GM21529 (cell line): ENCODE measurements at regions not wholly inside any gene's neighbourhood (a gene's known extent, or its start where the extent isn't known, plus 50 kb on each side); places are given as distances from the start of the nearest gene placed in this dataset.

Source experiments
- ATAC-seq: cut with Tn5 transposase; IDR thresholded peaks from one replicate; pipeline ENCODE4 v1.9.1; 2021; ENCODE audit not compliant: unreplicated experiment

- no peak for ATAC-seq
Measured at GRCh38 chr11:128116447-128116846, 470.9 kb downstream of the ETS1 start.

DNA sequence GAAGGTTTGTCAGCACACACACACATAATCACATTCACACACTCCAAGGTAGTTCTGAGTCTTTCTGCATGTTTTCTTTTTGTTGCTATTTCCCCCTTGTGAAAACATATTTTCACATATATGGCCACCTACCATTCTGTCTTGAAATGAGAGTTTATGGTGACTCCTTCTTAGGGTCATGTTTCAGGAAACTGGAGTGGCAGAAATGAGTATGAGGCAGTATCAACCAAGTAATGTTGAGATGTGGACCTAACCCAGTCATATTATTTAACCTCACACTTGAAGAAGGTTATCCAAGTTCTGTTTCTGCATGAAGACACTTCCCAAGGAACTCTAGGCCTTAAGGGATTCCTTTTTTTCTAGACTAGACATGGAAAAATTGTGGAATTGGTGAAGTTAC is 481.4 kb downstream of the ETS1 start:
- ATAC-seq: no peak

GRCh38 chr11:128105511-128105910 is 481.8 kb downstream of the ETS1 start:
- ATAC-seq: no peak

DNA sequence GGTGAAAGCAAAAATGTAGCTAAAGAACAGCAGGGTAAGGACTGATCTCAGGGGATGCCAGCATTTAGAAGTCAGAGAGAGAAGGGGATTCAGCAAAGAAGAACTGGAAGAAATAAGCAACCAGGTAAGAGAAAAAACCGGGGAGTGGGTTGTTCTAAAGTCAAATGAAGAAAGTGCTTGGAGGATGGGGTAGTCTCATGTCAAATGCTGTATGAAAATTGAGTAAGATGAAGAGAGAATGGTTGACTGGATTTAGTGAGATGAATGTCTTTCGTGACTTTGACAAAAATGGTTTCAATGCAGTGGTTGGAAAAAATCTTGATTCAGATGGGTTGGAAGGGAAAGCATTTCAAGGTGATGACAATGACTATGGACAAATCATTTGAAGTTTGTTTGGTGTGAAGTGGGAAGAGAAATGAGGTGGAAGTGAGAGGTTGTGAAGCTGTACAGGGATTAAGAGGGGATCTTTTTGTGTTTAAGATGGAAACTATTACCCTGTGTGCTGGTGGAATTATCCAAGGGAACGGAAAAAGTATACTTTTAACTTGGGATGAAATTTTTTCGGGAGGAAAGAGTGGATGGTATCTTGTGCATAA is 484.0 kb downstream of the ETS1 start:
- ATAC-seq: no peak

- no peak for ATAC-seq
Measured at GRCh38 chr11:128098781-128099180, 488.6 kb downstream of the ETS1 start.

- no peak for ATAC-seq
Measured at GRCh38 chr11:128095466-128095981, 491.8 kb downstream of the ETS1 start.

GRCh38 chr11:128093689-128094088 is 493.7 kb downstream of the ETS1 start:
- ATAC-seq: no peak

GRCh38 chr11:128089962-128090361 is 497.4 kb downstream of the ETS1 start:
- ATAC-seq: no peak

GRCh38 chr11:128086794-128087193 is 500.6 kb downstream of the ETS1 start:
- ATAC-seq: no peak

DNA sequence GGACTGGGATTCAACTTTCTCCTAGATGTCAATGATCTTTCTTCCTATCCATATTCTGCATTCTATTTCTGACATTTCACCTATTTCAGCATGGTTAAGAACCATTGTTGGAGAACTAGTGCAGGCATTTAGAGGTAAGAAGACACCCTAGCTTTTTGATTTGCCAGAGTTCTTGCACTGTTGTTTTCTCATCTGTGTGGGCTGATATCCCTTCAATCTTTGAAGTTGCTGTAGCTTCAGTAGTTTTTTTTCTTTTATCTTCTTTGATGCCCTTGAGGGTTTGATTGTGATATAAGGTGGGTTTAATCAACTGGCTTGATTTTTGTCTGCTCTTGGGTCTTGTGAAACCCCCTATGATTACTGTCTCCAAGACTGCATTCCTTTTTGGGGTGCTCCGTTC is 502.1 kb downstream of the ETS1 start:
- no peak for ATAC-seq

DNA sequence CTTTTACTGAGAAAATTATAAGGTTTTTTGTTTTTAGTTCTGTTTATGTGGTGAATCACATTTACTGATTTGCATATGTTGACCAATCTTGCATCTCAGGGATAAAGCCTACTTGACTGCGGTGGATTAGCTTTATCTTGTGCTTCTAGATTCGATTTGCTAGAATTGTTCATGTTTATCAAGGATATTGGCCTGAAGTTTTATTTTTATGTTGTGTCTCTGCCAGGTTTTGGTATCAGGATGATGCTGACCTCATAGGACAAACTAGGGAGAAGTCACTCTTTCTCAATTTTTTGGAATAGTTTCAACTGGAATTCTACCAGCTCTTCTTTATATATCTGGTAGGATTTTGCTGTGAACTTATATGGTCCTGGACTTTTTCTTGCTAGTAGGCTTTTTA is 504.8 kb downstream of the ETS1 start:
- ATAC-seq: no peak

GRCh38 chr11:128069665-128070064 is 517.7 kb downstream of the ETS1 start:
- ATAC-seq: no peak

DNA sequence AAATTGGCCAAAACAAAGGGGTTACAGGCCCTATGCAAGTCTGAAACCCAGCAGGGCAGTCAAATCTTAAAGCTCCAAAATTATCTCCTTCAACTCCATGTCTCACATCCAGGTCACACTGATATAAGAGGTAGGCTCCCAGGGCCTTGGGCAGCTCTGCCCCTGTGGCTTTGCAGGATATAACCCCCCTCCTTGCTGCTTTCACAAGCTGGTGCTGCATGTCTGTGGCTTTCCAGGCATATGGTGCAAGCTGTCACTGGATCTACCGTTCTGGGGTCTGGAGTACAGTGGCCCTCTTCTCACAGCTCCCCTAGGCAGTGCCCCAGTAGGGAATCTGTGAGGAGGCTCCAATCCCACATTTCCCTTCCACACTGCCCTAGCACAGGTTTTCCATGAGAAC is 519.6 kb downstream of the ETS1 start:
- no peak for ATAC-seq

- ATAC-seq: no peak
Measured at GRCh38 chr11:128066399-128066798, 521.0 kb downstream of the ETS1 start.

DNA sequence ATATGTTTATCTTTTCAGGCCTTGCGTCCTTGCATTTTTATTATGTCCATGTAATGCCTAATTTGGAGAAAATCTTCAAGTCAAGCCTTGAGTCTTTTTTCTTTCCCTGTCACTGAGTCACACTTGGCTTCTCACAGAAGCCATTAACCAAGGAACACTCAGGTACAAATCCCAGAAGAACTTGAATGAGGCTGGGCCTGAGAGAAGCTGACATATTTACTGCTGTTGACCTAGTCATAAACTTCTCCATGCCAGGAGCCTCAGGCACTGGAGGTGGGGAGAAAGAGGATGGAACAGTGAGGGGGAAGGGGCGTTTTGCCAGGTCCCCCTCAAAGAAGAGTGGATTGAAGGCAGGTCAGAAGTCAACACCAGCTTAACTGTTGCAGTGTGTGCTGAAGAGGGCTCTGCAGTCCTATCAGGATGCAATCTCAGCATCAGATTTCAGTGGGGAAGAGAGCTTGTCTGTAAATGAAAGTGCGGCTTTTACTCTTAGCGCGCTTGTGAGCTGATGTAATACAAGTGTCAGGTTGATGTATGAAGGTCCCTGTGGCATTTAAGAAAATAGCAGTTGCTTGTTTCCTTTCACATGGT is 526.0 kb downstream of the ETS1 start:
- ATAC-seq: no peak

GRCh38 chr11:128058580-128059208 is 528.7 kb downstream of the ETS1 start:
- no peak for ATAC-seq

- ATAC-seq: no peak
Measured at GRCh38 chr11:128057786-128058395, 529.5 kb downstream of the ETS1 start.

GRCh38 chr11:128055576-128056217 is 531.7 kb downstream of the ETS1 start:
- no peak for ATAC-seq

- ATAC-seq: peak; percentile 79
Measured at GRCh38 chr11:128053981-128054931, 533.1 kb downstream of the ETS1 start.

DNA sequence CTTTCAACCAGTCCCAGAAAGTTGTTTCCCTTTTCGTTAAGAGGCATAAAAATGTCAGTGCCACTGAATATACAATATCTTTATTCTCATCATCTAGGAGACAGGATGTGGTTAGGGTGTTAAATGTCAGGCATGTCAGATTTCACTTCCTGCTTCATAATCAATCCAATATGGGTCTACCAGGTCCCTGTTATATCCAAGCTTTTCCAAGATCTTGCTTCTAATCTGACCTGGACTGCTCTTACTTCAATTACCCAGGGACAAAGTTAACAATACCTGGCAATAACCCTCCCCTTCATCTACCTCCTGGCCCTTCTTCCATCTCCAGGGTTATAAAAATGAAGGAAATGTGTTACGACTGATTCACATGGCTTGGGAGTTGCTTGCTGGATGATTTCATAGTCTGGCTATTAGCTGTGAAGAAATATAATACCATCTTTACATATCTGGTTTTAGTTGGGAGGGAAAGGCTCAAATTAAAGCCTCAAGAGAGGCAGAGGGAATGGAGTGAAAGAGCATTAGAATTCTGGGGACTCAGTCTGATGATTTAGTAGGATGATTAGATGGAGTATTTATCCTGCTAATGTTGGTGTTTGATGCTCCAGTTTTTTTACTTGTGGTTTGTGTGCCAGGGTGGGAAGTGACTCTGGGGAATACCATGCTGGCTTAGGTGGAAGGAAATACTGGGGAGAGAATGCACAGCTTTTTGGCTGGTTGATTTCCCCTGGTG is 534.3 kb downstream of the ETS1 start:
- no peak for ATAC-seq
